PC-9 (cell line): ENCODE measurements at regions not wholly inside any gene's neighbourhood (a gene's known extent, or its start where the extent isn't known, plus 50 kb on each side); places are given as distances from the start of the nearest gene placed in this dataset.

Experiments used
- EZH2 ChIP-seq: fragments of 200-600 bp; sonication (generic); IDR thresholded peaks from 2 replicates; pipeline ENCODE4 v1.8.0; 2017; ENCODE audit warnings: antibody characterized with exemption, low read depth
- TF ChIP-seq, protein P1 (sequence below): fragments of 200-600 bp; sonication (generic); conservative IDR thresholded peaks from 2 replicates; pipeline ENCODE4 v1.6.1; 2017; ENCODE audit warnings: mixed run types, antibody characterized with exemption, mild to moderate bottlenecking, moderate library complexity

GRCh38 chr1:185479796-185480195 lies 162.8 kb upstream of the IVNS1ABP start:
- TF ChIP-seq, protein P1, sequence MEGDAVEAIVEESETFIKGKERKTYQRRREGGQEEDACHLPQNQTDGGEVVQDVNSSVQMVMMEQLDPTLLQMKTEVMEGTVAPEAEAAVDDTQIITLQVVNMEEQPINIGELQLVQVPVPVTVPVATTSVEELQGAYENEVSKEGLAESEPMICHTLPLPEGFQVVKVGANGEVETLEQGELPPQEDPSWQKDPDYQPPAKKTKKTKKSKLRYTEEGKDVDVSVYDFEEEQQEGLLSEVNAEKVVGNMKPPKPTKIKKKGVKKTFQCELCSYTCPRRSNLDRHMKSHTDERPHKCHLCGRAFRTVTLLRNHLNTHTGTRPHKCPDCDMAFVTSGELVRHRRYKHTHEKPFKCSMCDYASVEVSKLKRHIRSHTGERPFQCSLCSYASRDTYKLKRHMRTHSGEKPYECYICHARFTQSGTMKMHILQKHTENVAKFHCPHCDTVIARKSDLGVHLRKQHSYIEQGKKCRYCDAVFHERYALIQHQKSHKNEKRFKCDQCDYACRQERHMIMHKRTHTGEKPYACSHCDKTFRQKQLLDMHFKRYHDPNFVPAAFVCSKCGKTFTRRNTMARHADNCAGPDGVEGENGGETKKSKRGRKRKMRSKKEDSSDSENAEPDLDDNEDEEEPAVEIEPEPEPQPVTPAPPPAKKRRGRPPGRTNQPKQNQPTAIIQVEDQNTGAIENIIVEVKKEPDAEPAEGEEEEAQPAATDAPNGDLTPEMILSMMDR, result no peak
- no peak for TF ChIP-seq EZH2
